WTC11 (cell line): ENCODE measurements at regions not wholly inside any gene's neighbourhood (a gene's known extent, or its start where the extent isn't known, plus 50 kb on each side); places are given as distances from the start of the nearest gene placed in this dataset.
"Not testable (repeated sequence)": the region's sequence is repeated elsewhere in the genome, so short reads cannot be mapped to it uniquely, and the experiment has no call there.

Experiments used
- ATAC-seq: fragments of 200-7000 bp; cut with Tn5 transposase; 2 replicates; pipeline ENCODE4 v1.10.0; 2021; ENCODE audit warnings: mild to moderate bottlenecking, moderate library complexity
- CTCF ChIA-PET: fragments of 300-600 bp; sonication (Branson Sonifier 250); formaldehyde crosslinking; loops from one replicate; lab custom pipeline; 2021; ENCODE audit warnings: antibody characterized with exemption; lab: Charles Lee
- POLR2A ChIA-PET: fragments of 350-600 bp; sonication (Branson Sonifier 250); formaldehyde crosslinking; loops from one replicate; lab custom pipeline; 2021; ENCODE audit warnings: antibody characterized with exemption; lab: Charles Lee
- DNase-seq: peaks from one replicate; pipeline ENCODE4 v3.0.0; 2021; ENCODE audit warnings: low spot score
- H3K27ac Mint-ChIP-seq: 2 replicates; pipeline ENCODE4 v1.8.0; 2021; ENCODE audit warnings: mixed read lengths
- H3K27me3 Mint-ChIP-seq: 2 replicates; pipeline ENCODE4 v1.8.0; 2021; ENCODE audit warnings: low read depth, mild to moderate bottlenecking, moderate library complexity, mixed read lengths
- H3K36me3 Mint-ChIP-seq: 2 replicates; pipeline ENCODE4 v1.8.0; 2021; ENCODE audit warnings: mixed read lengths
- H3K4me1 Mint-ChIP-seq: 2 replicates; pipeline ENCODE4 v1.8.0; 2022; ENCODE audit warnings: mixed read lengths
- H3K4me3 Mint-ChIP-seq: 2 replicates; pipeline ENCODE4 v1.8.0; 2021; ENCODE audit warnings: mild to moderate bottlenecking, moderate library complexity, mixed read lengths
- H3K9me3 Mint-ChIP-seq: 2 replicates; pipeline ENCODE4 v1.8.0; 2021; ENCODE audit warnings: mixed read lengths

- H3K4me3 Mint-ChIP-seq, H3K27ac Mint-ChIP-seq, POLR2A ChIA-PET, DNase-seq, H3K4me1 Mint-ChIP-seq, CTCF ChIA-PET, H3K27me3 Mint-ChIP-seq, ATAC-seq: not testable (repeated sequence)
- Mint-ChIP-seq H3K9me3 (peaks cover 13% of the 10 kb centered on the region), H3K36me3 (peaks cover 16% of the 10 kb centered on the region)
Measured at GRCh38 chr14:105720106-105720505, 193.7 kb downstream of the TMEM121 start.

GRCh38 chr14:105720852-105721601 is 194.6 kb downstream of the TMEM121 start:
- H3K27ac Mint-ChIP-seq, POLR2A ChIA-PET, H3K4me3 Mint-ChIP-seq, DNase-seq, ATAC-seq, H3K27me3 Mint-ChIP-seq, CTCF ChIA-PET, H3K4me1 Mint-ChIP-seq: not testable (repeated sequence)
- Mint-ChIP-seq H3K36me3 (peaks cover 19% of the 10 kb centered on the region), H3K9me3 (peaks cover 17% of the 10 kb centered on the region)

- peaks cover 19% of the 10 kb centered on the region for H3K36me3 Mint-ChIP-seq
- POLR2A ChIA-PET, ATAC-seq, CTCF ChIA-PET, DNase-seq, H3K4me3 Mint-ChIP-seq, H3K4me1 Mint-ChIP-seq, H3K27me3 Mint-ChIP-seq, H3K27ac Mint-ChIP-seq: not testable (repeated sequence)
- H3K9me3 Mint-ChIP-seq = peaks cover 18% of the 10 kb centered on the region
Measured at GRCh38 chr14:105721602-105721970, 195.2 kb downstream of the TMEM121 start.

- POLR2A ChIA-PET, H3K4me3 Mint-ChIP-seq, H3K4me1 Mint-ChIP-seq, ATAC-seq, H3K27me3 Mint-ChIP-seq, H3K27ac Mint-ChIP-seq, CTCF ChIA-PET, DNase-seq: not testable (repeated sequence)
- Mint-ChIP-seq H3K36me3 (peaks cover 22% of the 10 kb centered on the region), H3K9me3 (peaks cover 21% of the 10 kb centered on the region)
Measured at GRCh38 chr14:105721996-105722709, 195.8 kb downstream of the TMEM121 start.

GRCh38 chr14:105723271-105723670 is 196.9 kb downstream of the TMEM121 start:
- peaks cover 32% of the 10 kb centered on the region for H3K36me3 Mint-ChIP-seq
- DNase-seq, H3K4me1 Mint-ChIP-seq, ATAC-seq, CTCF ChIA-PET, H3K4me3 Mint-ChIP-seq, H3K27ac Mint-ChIP-seq, POLR2A ChIA-PET, H3K27me3 Mint-ChIP-seq: not testable (repeated sequence)
- H3K9me3 Mint-ChIP-seq = peaks cover 31% of the 10 kb centered on the region

GRCh38 chr14:105723776-105724175 is 197.4 kb downstream of the TMEM121 start:
- CTCF ChIA-PET, ATAC-seq, H3K27me3 Mint-ChIP-seq, H3K4me1 Mint-ChIP-seq, H3K4me3 Mint-ChIP-seq, DNase-seq, H3K27ac Mint-ChIP-seq, POLR2A ChIA-PET: not testable (repeated sequence)
- Mint-ChIP-seq H3K9me3 (peaks cover 36% of the 10 kb centered on the region), H3K36me3 (peaks cover 35% of the 10 kb centered on the region)

- H3K36me3 Mint-ChIP-seq = peaks cover 56% of the 10 kb centered on the region
- DNase-seq, CTCF ChIA-PET, H3K4me3 Mint-ChIP-seq, H3K4me1 Mint-ChIP-seq, ATAC-seq, POLR2A ChIA-PET, H3K27ac Mint-ChIP-seq, H3K27me3 Mint-ChIP-seq: not testable (repeated sequence)
- H3K9me3 Mint-ChIP-seq = peaks cover 65% of the 10 kb centered on the region
Measured at GRCh38 chr14:105729825-105730368, 203.5 kb downstream of the TMEM121 start.

- Mint-ChIP-seq H3K9me3 (peaks cover 59% of the 10 kb centered on the region), H3K36me3 (peaks cover 53% of the 10 kb centered on the region)
- H3K27me3 Mint-ChIP-seq, ATAC-seq, H3K27ac Mint-ChIP-seq, CTCF ChIA-PET, DNase-seq, H3K4me1 Mint-ChIP-seq, H3K4me3 Mint-ChIP-seq: not testable (repeated sequence)
- POLR2A ChIA-PET = interaction anchor here (0.9 kb wide), 1 partner anchor 15 kb away, joined by 3 read pairs; no protein-coding TSS in a partner anchor
Measured at GRCh38 chr14:105730731-105731130, 204.3 kb downstream of the TMEM121 start.

- H3K27me3 Mint-ChIP-seq, CTCF ChIA-PET, ATAC-seq, H3K4me1 Mint-ChIP-seq, H3K4me3 Mint-ChIP-seq, H3K27ac Mint-ChIP-seq, DNase-seq: not testable (repeated sequence)
- Mint-ChIP-seq H3K9me3 (peaks cover 58% of the 10 kb centered on the region), H3K36me3 (peaks cover 52% of the 10 kb centered on the region)
- POLR2A ChIA-PET = interaction anchor here (0.9 kb wide), 1 partner anchor 14 kb away, joined by 3 read pairs; no protein-coding TSS in a partner anchor
Measured at GRCh38 chr14:105731221-105731985, 205.0 kb downstream of the TMEM121 start.
